GM12878 (cell line): ENCODE measurements at regions not wholly inside any gene's neighbourhood (a gene's known extent, or its start where the extent isn't known, plus 50 kb on each side); places are given as distances from the start of the nearest gene placed in this dataset.

Source experiments
- ATAC-seq: fragments of 200-7000 bp; cut with Tn5 transposase; 3 replicates; pipeline ENCODE4 v1.9.1; 2020; ENCODE audit warnings: mild to moderate bottlenecking, moderate library complexity
- BruUV-seq: library from RNA; stranded (reverse); fragments of 400-500 nt; replicated peaks from 2 replicates; lab custom pipeline; 2021; lab: Mats Ljungman, UMichigan
- CTCF ChIA-PET: fragments of 300-600 bp; sonication (Branson Sonifier 250); formaldehyde crosslinking; extraction: SDS; loops from one replicate; lab custom pipeline; 2021; ENCODE audit warnings: inconsistent platforms; lab: Yijun Ruan, JAX
- POLR2A ChIA-PET: fragments of 350-600 bp; formaldehyde crosslinking; extraction: SDS; loops from one replicate; lab custom pipeline; 2021; ENCODE audit warnings: inconsistent platforms; lab: Charles Lee
- RAD21 ChIA-PET: fragments of 300-600 bp; sonication (Branson Sonifier 250); formaldehyde crosslinking; loops from one replicate; lab custom pipeline; 2023; ENCODE audit warnings: antibody characterized with exemption; ENCODE audit not compliant: unreplicated experiment; lab: Charles Lee
- SMC1A ChIA-PET: fragments of 300-600 bp; sonication (Branson Sonifier 250); formaldehyde crosslinking; loops from one replicate; lab custom pipeline; 2023; ENCODE audit not compliant: unreplicated experiment, uncharacterized antibody; lab: Charles Lee
- DNase-seq: peaks from one replicate; pipeline ENCODE4 v3.0.0-alpha.2; 2011; ENCODE audit warnings: low read depth, low spot score
- FAIRE-seq: peaks from 3 replicates; lab custom pipeline; 2011; peaks lifted over from hg19 to GRCh38; lab: Jason Lieb, UNC
- H2AFZ ChIP-seq: 2 replicates; pipeline ENCODE4 v1.6.0; 2011; ENCODE audit warnings: low read depth, low read length, control low read depth; ENCODE audit not compliant: control insufficient read depth
- H3K27ac ChIP-seq: 2 replicates; pipeline ENCODE4 v1.5.1; 2011; ENCODE audit warnings: control low read depth; ENCODE audit not compliant: control insufficient read depth, insufficient read depth
- H3K27me3 ChIP-seq, 2 experiments: replicated peaks in 1 of 2; 2 replicates each; pipeline versions ENCODE4 v1.6.0 to v1.6.1; 2011; ENCODE audit warnings: low read length in 1 of 2; ENCODE audit not compliant: control insufficient read depth in 2 of 2, insufficient read depth in 2 of 2
- H3K36me3 ChIP-seq, 2 experiments: 2 replicates each; pipeline ENCODE4 v1.5.1; 2011; ENCODE audit warnings: low read length in 1 of 2; ENCODE audit not compliant: control insufficient read depth in 2 of 2, insufficient read depth in 2 of 2
- H3K4me1 ChIP-seq: 2 replicates; pipeline ENCODE4 v1.6.1; 2011; ENCODE audit warnings: mild to moderate bottlenecking, low read length, moderate library complexity, mixed read lengths; ENCODE audit not compliant: control insufficient read depth, insufficient read depth
- H3K4me2 ChIP-seq: 2 replicates; pipeline ENCODE4 v1.6.0; 2011; ENCODE audit warnings: control low read depth; ENCODE audit not compliant: control insufficient read depth, insufficient read depth
- H3K4me3 ChIP-seq: fragments of 200-600 bp; sonication (generic); 2 replicates; pipeline ENCODE4 v1.5.1; 2016
- H3K79me2 ChIP-seq: 2 replicates; pipeline ENCODE4 v1.6.0; 2011; ENCODE audit warnings: low read length; ENCODE audit not compliant: control insufficient read depth, insufficient read depth
- H3K9ac ChIP-seq: 2 replicates; pipeline ENCODE4 v1.8.0; 2011; ENCODE audit warnings: low read length, control low read depth, mixed read lengths; ENCODE audit not compliant: control insufficient read depth, insufficient read depth
- H3K9me3 ChIP-seq: replicated peaks from 3 replicates; pipeline ENCODE4 v1.5.1; 2011; ENCODE audit warnings: mild to moderate bottlenecking, low read length; ENCODE audit not compliant: control insufficient read depth, insufficient read depth
- H4K20me1 ChIP-seq: 2 replicates; pipeline ENCODE4 v1.6.0; 2011; ENCODE audit not compliant: control insufficient read depth, insufficient read depth
- DPF2 ChIP-seq: fragments of 450-650 bp; IDR thresholded peaks from 2 replicates; pipeline ENCODE4 v1.6.1; 2017; ENCODE audit warnings: mild to moderate bottlenecking
- GATAD2B ChIP-seq: fragments of 450-650 bp; conservative IDR thresholded peaks from 2 replicates; pipeline ENCODE4 v1.6.1; 2017; ENCODE audit warnings: low read depth, mild to moderate bottlenecking, moderate library complexity
- TCF3 ChIP-seq: IDR thresholded peaks from 2 replicates; pipeline ENCODE4 v1.6.1; 2012; ENCODE audit warnings: low read depth, mild to moderate bottlenecking, low read length, borderline replicate concordance; ENCODE audit not compliant: insufficient read depth
- WGBS: methylation state at CpG from one replicate; pipeline ENCODE4 v1.1.6; 2016; ENCODE audit warnings: low lambda C conversion rate; ENCODE audit not compliant: insufficient replicate concordance, insufficient coverage; ENCODE audit errors: missing lambda C conversion rate; 5-methylcytosine and 5-hydroxymethylcytosine counted together
- in situ Hi-C: fragments of 300-500 bp; cut with MboI; formaldehyde crosslinking; loops from 9 replicates; pipeline ENCODE4 v1.14.3; 2018; ENCODE audit warnings: mixed read lengths
- intact Hi-C: fragments of 100-400 bp; cut with micrococcal nuclease; formaldehyde crosslinking; loops from one replicate; pipeline ENCODE4 v1.14.2; 2022; ENCODE audit not compliant: unreplicated experiment
- TF ChIP-seq, protein P1 (sequence below): fragments of 450-650 bp; IDR thresholded peaks from 2 replicates; pipeline ENCODE4 v1.6.1; 2017; ENCODE audit warnings: borderline replicate concordance
- TF ChIP-seq, protein P2 (sequence below): IDR thresholded peaks from 2 replicates; pipeline ENCODE4 v1.6.1; 2012; ENCODE audit warnings: mild to moderate bottlenecking, low read depth, low read length
- TF ChIP-seq, protein P3 (sequence below): IDR thresholded peaks from 2 replicates; pipeline ENCODE4 v1.6.1; 2011; ENCODE audit warnings: borderline replicate concordance, low read depth, mild to moderate bottlenecking, moderate library complexity, mixed read lengths, low read length; ENCODE audit not compliant: insufficient read depth; ENCODE audit errors: extremely low read length

DNA sequence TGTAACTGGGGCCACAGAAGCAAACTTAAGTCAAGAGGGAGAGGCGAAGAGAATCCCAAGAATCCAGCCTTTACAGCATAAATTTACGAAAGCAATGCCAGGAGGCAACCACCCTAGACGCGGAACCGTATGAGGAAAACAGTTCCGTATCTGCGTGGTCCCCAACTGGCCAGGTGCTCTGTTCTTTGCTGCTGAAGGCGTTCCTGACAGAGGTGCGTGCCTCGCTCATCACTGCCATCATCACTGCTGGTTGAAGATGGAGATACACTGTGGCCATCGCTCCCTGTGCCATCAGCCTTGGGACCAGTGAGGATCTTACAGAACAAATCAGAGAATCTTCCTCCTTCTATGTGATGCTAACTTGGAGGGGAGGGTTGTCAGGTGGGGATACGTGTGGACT lies 270.5 kb upstream of the B3GAT1 start (continued):
- TF ChIP-seq, protein P1, sequence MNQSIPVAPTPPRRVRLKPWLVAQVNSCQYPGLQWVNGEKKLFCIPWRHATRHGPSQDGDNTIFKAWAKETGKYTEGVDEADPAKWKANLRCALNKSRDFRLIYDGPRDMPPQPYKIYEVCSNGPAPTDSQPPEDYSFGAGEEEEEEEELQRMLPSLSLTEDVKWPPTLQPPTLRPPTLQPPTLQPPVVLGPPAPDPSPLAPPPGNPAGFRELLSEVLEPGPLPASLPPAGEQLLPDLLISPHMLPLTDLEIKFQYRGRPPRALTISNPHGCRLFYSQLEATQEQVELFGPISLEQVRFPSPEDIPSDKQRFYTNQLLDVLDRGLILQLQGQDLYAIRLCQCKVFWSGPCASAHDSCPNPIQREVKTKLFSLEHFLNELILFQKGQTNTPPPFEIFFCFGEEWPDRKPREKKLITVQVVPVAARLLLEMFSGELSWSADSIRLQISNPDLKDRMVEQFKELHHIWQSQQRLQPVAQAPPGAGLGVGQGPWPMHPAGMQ = no peak
- TF ChIP-seq TCF3 = no peak
- TF ChIP-seq, protein P2, sequence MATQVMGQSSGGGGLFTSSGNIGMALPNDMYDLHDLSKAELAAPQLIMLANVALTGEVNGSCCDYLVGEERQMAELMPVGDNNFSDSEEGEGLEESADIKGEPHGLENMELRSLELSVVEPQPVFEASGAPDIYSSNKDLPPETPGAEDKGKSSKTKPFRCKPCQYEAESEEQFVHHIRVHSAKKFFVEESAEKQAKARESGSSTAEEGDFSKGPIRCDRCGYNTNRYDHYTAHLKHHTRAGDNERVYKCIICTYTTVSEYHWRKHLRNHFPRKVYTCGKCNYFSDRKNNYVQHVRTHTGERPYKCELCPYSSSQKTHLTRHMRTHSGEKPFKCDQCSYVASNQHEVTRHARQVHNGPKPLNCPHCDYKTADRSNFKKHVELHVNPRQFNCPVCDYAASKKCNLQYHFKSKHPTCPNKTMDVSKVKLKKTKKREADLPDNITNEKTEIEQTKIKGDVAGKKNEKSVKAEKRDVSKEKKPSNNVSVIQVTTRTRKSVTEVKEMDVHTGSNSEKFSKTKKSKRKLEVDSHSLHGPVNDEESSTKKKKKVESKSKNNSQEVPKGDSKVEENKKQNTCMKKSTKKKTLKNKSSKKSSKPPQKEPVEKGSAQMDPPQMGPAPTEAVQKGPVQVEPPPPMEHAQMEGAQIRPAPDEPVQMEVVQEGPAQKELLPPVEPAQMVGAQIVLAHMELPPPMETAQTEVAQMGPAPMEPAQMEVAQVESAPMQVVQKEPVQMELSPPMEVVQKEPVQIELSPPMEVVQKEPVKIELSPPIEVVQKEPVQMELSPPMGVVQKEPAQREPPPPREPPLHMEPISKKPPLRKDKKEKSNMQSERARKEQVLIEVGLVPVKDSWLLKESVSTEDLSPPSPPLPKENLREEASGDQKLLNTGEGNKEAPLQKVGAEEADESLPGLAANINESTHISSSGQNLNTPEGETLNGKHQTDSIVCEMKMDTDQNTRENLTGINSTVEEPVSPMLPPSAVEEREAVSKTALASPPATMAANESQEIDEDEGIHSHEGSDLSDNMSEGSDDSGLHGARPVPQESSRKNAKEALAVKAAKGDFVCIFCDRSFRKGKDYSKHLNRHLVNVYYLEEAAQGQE = no peak

DNA sequence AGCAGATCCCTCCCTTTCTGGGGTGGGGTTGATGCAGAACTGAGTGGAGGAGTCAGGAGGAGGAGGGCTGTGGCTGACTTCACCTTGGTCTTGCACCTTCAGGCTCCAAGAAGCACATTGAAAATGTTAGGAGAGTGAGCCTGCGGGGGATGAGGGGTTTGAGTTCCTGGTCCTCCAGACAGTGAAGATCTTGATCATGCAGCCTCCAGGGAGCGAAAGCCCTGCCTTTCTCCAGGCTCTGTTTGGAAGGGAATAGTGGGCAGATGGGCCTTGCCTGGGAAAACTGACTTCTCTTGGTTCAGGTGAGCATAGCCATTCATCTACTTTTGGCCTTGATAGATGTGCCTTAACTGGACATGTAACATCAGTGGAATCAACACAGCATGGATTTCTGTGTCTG lies 267.6 kb upstream of the B3GAT1 start:
- Histone ChIP-seq H3K4me3 (no peak overlapping the region), H3K27ac (no peak overlapping the region), H3K4me1 (no peaks in the 10 kb centered on the region), H3K79me2 (no peaks in the 10 kb centered on the region), H3K9me3 (no peaks in the 10 kb centered on the region), H2AFZ (no peak overlapping the region), H3K4me2 (no peak overlapping the region), H4K20me1 (no peaks in the 10 kb centered on the region; the same call in 1 of the 2 replicates), H3K36me3 (no peaks in the 10 kb centered on the region), H3K9ac (no peak overlapping the region), H3K27me3 (no peaks in the 10 kb centered on the region)
- in situ Hi-C loops = no loop called here
- TF ChIP-seq GATAD2B (no peak), DPF2 (no peak)
- TF ChIP-seq, protein P3, sequence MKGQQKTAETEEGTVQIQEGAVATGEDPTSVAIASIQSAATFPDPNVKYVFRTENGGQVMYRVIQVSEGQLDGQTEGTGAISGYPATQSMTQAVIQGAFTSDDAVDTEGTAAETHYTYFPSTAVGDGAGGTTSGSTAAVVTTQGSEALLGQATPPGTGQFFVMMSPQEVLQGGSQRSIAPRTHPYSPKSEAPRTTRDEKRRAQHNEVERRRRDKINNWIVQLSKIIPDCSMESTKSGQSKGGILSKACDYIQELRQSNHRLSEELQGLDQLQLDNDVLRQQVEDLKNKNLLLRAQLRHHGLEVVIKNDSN = no peak
- DNase-seq (no peak), FAIRE-seq (no peak), ATAC-seq (no peak)
- CTCF ChIA-PET = no interaction called here
- POLR2A ChIA-PET = no interaction called here
- no TSS peak for BruUV-seq
- RAD21 ChIA-PET = no interaction called here
- 25% methylated on average over 2 of the region's 2 CpGs for WGBS
- intact Hi-C loops = no loop called here
- SMC1A ChIA-PET = no interaction called here
